ENCODE measurements at regions not wholly inside any gene's neighbourhood (a gene's known extent, or its start where the extent isn't known, plus 50 kb on each side); places are given as distances from the start of the nearest gene placed in this dataset.

- no peaks in the 10 kb centered on the region for H3K9me3 ChIP-seq (ENCODE audit: control insufficient read depth, low read depth, low read length)
- no CpG with 5 or more reads among the region's 8 CpGs for WGBS (ENCODE audit: extremely low coverage, insufficient read length, low lambda C conversion rate)
- no peaks in the 10 kb centered on the region for H3K79me2 ChIP-seq (ENCODE audit: insufficient read depth, low read length)
These were observed 74.7 kb upstream of the WNT7B start for GRCh38 chr22:46051646-46052045.

More at GRCh38 chr22:46051646-46052045, 74.7 kb upstream of the WNT7B start:
- no peak overlapping the region for H2BK5ac ChIP-seq (ENCODE audit: insufficient read length, low read length)
- H3T11ph ChIP-seq (ENCODE audit: low read length) = no peak overlapping the region
- H4K5ac ChIP-seq (ENCODE audit: insufficient read length, low read depth, low read length) = no peak overlapping the region
- no peak overlapping the region for H3K4me2 ChIP-seq (ENCODE audit: insufficient read depth, insufficient read length, low read length)
- no peak overlapping the region for H2AFZ ChIP-seq (ENCODE audit: low read length)
- no peak overlapping the region for H3K23ac ChIP-seq (ENCODE audit: insufficient read length, low read depth, low read length)
- H2BK120ac ChIP-seq (ENCODE audit: low read depth, low read length, poor library complexity, severe bottlenecking) = no peak overlapping the region
- no peak overlapping the region for H3K27ac ChIP-seq (ENCODE audit: insufficient read length, low read depth, low read length)
- no peak overlapping the region for H2BK20ac ChIP-seq (ENCODE audit: low read depth, low read length, poor library complexity, severe bottlenecking)
- Mint-ChIP-seq H3K4me3 (no peak overlapping the region), H3K9me3 (no peaks in the 10 kb centered on the region), H3K27ac (no peak overlapping the region; a peak in 1 of 7 replicates), H3K36me3 (ENCODE audit: insufficient read depth in 1 of 3, low read depth in 3 of 3) (no peaks in the 10 kb centered on the region), H3K27me3 (ENCODE audit: low read depth) (peaks cover 14% of the 10 kb centered on the region), H3K4me1 (peaks cover 0 to 7% of the 10 kb centered on the region in 2 experiments; a peak in 2 of 4 replicates)
- no peaks in the 10 kb centered on the region for H3K4me1 ChIP-seq (ENCODE audit: insufficient read depth, low read length)
- no peaks in the 10 kb centered on the region for H3K27me3 ChIP-seq (ENCODE audit: insufficient read depth, low read length)
- no peak overlapping the region for H4K8ac ChIP-seq (replicated peaks; ENCODE audit: insufficient read length, low read depth, low read length)
- H3K4ac ChIP-seq (ENCODE audit: low read depth, low read length) = no peak overlapping the region
- no peak overlapping the region for H4K91ac ChIP-seq (ENCODE audit: insufficient read length, low read depth, low read length)
- H2BK12ac ChIP-seq (ENCODE audit: insufficient read length, low read depth, low read length) = no peak overlapping the region
- H3K18ac ChIP-seq (ENCODE audit: insufficient read length, low read depth, low read length) = no peak overlapping the region
- no peak overlapping the region for H3K14ac ChIP-seq (ENCODE audit: insufficient read depth, low read length)
- no peak overlapping the region for H3K56ac ChIP-seq (ENCODE audit: insufficient read length, low read depth, low read length)
- H4K20me1 ChIP-seq (ENCODE audit: control insufficient read depth, insufficient read depth, insufficient read length) = no peaks in the 10 kb centered on the region
- no peak overlapping the region for H2AK5ac ChIP-seq (ENCODE audit: insufficient read length, low read length)
- H3K79me1 ChIP-seq (ENCODE audit: insufficient read depth, low read depth, low read length, poor library complexity, severe bottlenecking) = no peaks in the 10 kb centered on the region
- DNase-seq = no peak
- H3K23me2 ChIP-seq (ENCODE audit: insufficient read length, low read depth, low read length, poor library complexity, severe bottlenecking) = no peaks in the 10 kb centered on the region
- H2BK15ac ChIP-seq (ENCODE audit: low read depth, low read length) = no peak overlapping the region
- no peak for TF ChIP-seq CTCF (conservative IDR thresholded peaks at IDR 0.05)
- no peak overlapping the region for H3K9ac ChIP-seq (ENCODE audit: extremely low read depth, insufficient read length, low read length)
